CD4-positive, alpha-beta T cell (primary cell): ENCODE measurements at regions not wholly inside any gene's neighbourhood (a gene's known extent, or its start where the extent isn't known, plus 50 kb on each side); places are given as distances from the start of the nearest gene placed in this dataset.

Experiments used
- ATAC-seq: fragments of 200-7000 bp; cut with Tn5 transposase; one replicate; pipeline ENCODE4 v1.10.0; 2022; ENCODE audit warnings: mild to moderate bottlenecking; ENCODE audit not compliant: poor library complexity
- CTCF ChIA-PET: fragments of 350-600 bp; sonication (Branson Sonifier 250); formaldehyde crosslinking; loops from one replicate; lab custom pipeline; 2021; ENCODE audit warnings: antibody characterized with exemption, inconsistent platforms; lab: Charles Lee
- POLR2A ChIA-PET: fragments of 350-600 bp; sonication (Branson Sonifier 250); formaldehyde crosslinking; loops from one replicate; lab custom pipeline; 2021; ENCODE audit warnings: antibody characterized with exemption, inconsistent platforms; lab: Charles Lee
- DNase-seq, 14 experiments: peaks; one replicate each; pipeline ENCODE4 v3.0.0-alpha.2; 2013 to 2020; ENCODE audit warnings: mixed read lengths in 2 of 14
- H3K27ac ChIP-seq, 2 donors: one replicate each; pipeline versions ENCODE4 v1.5.1 to v1.7.0; 2013; ENCODE audit warnings: low read length in 2 of 2, low read depth in 1 of 2, mild to moderate bottlenecking in 1 of 2
- H3K27me3 ChIP-seq, 2 experiments: 1 replicate in 1 of 2; 2 replicates in 1 of 2; pipeline versions ENCODE4 v1.6.1 to v1.7.0; 2013; ENCODE audit warnings: low read length in 2 of 2, control low read depth in 1 of 2, mild to moderate bottlenecking in 1 of 2, moderate library complexity in 1 of 2; ENCODE audit not compliant: insufficient read depth in 2 of 2, control insufficient read depth in 1 of 2
- H3K36me3 ChIP-seq: one replicate; pipeline ENCODE4 v1.6.1; 2013; ENCODE audit warnings: low read length, control low read depth; ENCODE audit not compliant: insufficient read depth
- H3K4me1 ChIP-seq: one replicate; pipeline ENCODE4 v1.6.1; 2013; ENCODE audit warnings: low read length, control low read depth; ENCODE audit not compliant: insufficient read depth
- H3K4me3 ChIP-seq: one replicate; pipeline ENCODE4 v1.5.1; 2013; ENCODE audit warnings: mild to moderate bottlenecking, low read length, moderate library complexity
- H3K9me3 ChIP-seq, 2 experiments: 1 replicate in 1 of 2; 2 replicates in 1 of 2; pipeline versions ENCODE4 v1.6.1 to v1.7.0; 2013; ENCODE audit warnings: low read length in 2 of 2, mild to moderate bottlenecking in 2 of 2, control low read depth in 1 of 2, moderate library complexity in 1 of 2; ENCODE audit not compliant: control insufficient read depth in 1 of 2, insufficient read depth in 1 of 2
- H3K27ac Mint-ChIP-seq: one replicate; pipeline ENCODE4 v1.8.0; 2020; ENCODE audit warnings: mixed read lengths
- H3K27me3 Mint-ChIP-seq: one replicate; pipeline ENCODE4 v1.8.0; 2021; ENCODE audit warnings: mixed read lengths
- H3K36me3 Mint-ChIP-seq: one replicate; pipeline ENCODE4 v1.8.0; 2021; ENCODE audit warnings: low read depth, mixed read lengths
- H3K4me1 Mint-ChIP-seq: one replicate; pipeline ENCODE4 v1.8.0; 2021; ENCODE audit warnings: low read depth, mixed read lengths
- H3K4me3 Mint-ChIP-seq: one replicate; pipeline ENCODE4 v1.8.0; 2020; ENCODE audit warnings: mild to moderate bottlenecking, mixed read lengths
- H3K9me3 Mint-ChIP-seq: one replicate; pipeline ENCODE4 v1.8.0; 2020; ENCODE audit warnings: mixed read lengths
- CTCF ChIP-seq: fragments of 200-600 bp; IDR thresholded peaks from one replicate; pipeline ENCODE4 v1.8.0; 2022; ENCODE audit warnings: antibody characterized with exemption, mild to moderate bottlenecking
- intact Hi-C, 2 experiments: fragments of 100-400 bp; cut with DNase I in 1 of 2; cut with micrococcal nuclease in 1 of 2; formaldehyde crosslinking; loops; one replicate each; pipeline versions ENCODE4 v1.15.1 to v1.9.0; 2023 to 2025; cut with DNase I, micrococcal nuclease

GRCh38 chr5:2996248-2996647 is 244.8 kb upstream of the IRX2 start:
- Histone ChIP-seq H3K4me1 (no peaks in the 10 kb centered on the region), H3K36me3 (no peaks in the 10 kb centered on the region), H3K27ac (no peak overlapping the region), H3K9me3 (peaks cover 0 to 39% of the 10 kb centered on the region in 2 experiments), H3K27me3 (no peaks in the 10 kb centered on the region), H3K4me3 (no peak overlapping the region)
- no peak for DNase-seq
- intact Hi-C loops, result no loop called here
- no peaks in the 10 kb centered on the region for H3K27me3 Mint-ChIP-seq
- no peaks in the 10 kb centered on the region for H3K9me3 Mint-ChIP-seq
- ChIA-PET POLR2A (no interaction called here), CTCF (no interaction called here)
- no peaks in the 10 kb centered on the region for H3K4me1 Mint-ChIP-seq
- ATAC-seq, result no peak
- no peak for TF ChIP-seq CTCF
- no peak overlapping the region for H3K4me3 Mint-ChIP-seq
- H3K27ac Mint-ChIP-seq, result no peak overlapping the region
- H3K36me3 Mint-ChIP-seq, result no peaks in the 10 kb centered on the region

GRCh38 chr5:2995667-2996066 is 244.2 kb upstream of the IRX2 start:
- no peak overlapping the region for H3K4me3 Mint-ChIP-seq
- no peaks in the 10 kb centered on the region for H3K27me3 Mint-ChIP-seq
- no peak for DNase-seq
- Histone ChIP-seq H3K36me3 (no peaks in the 10 kb centered on the region), H3K4me3 (no peak overlapping the region), H3K9me3 (peaks cover 0 to 39% of the 10 kb centered on the region in 2 experiments), H3K4me1 (no peaks in the 10 kb centered on the region), H3K27ac (no peak overlapping the region), H3K27me3 (no peaks in the 10 kb centered on the region)
- H3K36me3 Mint-ChIP-seq, result no peaks in the 10 kb centered on the region
- no peak for ATAC-seq
- intact Hi-C loops, result no loop called here
- ChIA-PET CTCF (no interaction called here), POLR2A (no interaction called here)
- H3K27ac Mint-ChIP-seq, result no peak overlapping the region
- no peaks in the 10 kb centered on the region for H3K9me3 Mint-ChIP-seq
- no peak for TF ChIP-seq CTCF
- H3K4me1 Mint-ChIP-seq, result no peaks in the 10 kb centered on the region

DNA sequence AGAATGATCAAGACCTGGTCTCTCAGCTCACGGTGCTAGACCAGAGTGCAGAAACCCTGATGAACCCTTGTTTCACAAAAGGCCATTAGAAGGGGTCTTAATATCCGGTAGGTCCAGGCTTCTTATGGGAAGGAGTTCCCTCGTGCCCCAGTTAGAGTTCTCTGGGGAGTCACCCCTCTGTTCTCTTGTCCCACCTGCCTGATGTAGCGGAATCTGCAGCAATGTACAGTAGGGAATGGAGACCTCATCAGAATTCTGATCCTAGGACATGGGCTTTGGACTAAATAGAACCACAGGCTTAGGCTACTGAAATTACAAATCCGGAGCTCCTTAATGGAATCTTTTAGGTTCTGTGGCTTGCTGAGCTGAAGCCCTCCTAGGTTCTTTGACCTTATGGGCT is 243.6 kb upstream of the IRX2 start:
- intact Hi-C loops, result no loop called here
- no peaks in the 10 kb centered on the region for H3K9me3 Mint-ChIP-seq
- no peaks in the 10 kb centered on the region for H3K27me3 ChIP-seq
- no peaks in the 10 kb centered on the region for H3K36me3 ChIP-seq
- no peaks in the 10 kb centered on the region for H3K4me1 Mint-ChIP-seq
- ATAC-seq (no peak), DNase-seq (no peak)
- H3K27ac ChIP-seq, result no peak overlapping the region
- no peak overlapping the region for H3K4me3 Mint-ChIP-seq
- no peak overlapping the region for H3K27ac Mint-ChIP-seq
- H3K9me3 ChIP-seq, result peaks cover 0 to 39% of the 10 kb centered on the region in 2 experiments
- no peaks in the 10 kb centered on the region for H3K4me1 ChIP-seq
- no peaks in the 10 kb centered on the region for H3K36me3 Mint-ChIP-seq
- POLR2A ChIA-PET, result no interaction called here
- no peak for TF ChIP-seq CTCF
- H3K4me3 ChIP-seq, result no peak overlapping the region
- no peaks in the 10 kb centered on the region for H3K27me3 Mint-ChIP-seq
- CTCF ChIA-PET, result no interaction called here
